ENCODE measurements at regions not wholly inside any gene's neighbourhood (a gene's known extent, or its start where the extent isn't known, plus 50 kb on each side); places are given as distances from the start of the nearest gene placed in this dataset.

GRCh38 chr18:45398448-45398847 lies 216.8 kb upstream of the SLC14A2 start:
- intact Hi-C loops (cut with DNase I), result no loop called here

GRCh38 chr18:45399146-45399545 lies 216.1 kb upstream of the SLC14A2 start:
- no peaks in the 10 kb centered on the region for H3K4me1 ChIP-seq

More at GRCh38 chr18:45398448-45398847, 216.8 kb upstream of the SLC14A2 start:
- Histone ChIP-seq H3K27ac (no peak overlapping the region), H3K27me3 (no peaks in the 10 kb centered on the region), H3K9me3 (no peaks in the 10 kb centered on the region), H3K36me3 (no peaks in the 10 kb centered on the region), H3K4me3 (no peak overlapping the region), H3K4me1 (no peaks in the 10 kb centered on the region)
- DNase-seq, result no peak
- 56 to 63% methylated on average over 3 of the region's 3 CpGs for WGBS, 2 donors
- TF ChIP-seq POLR2AphosphoS5 (IDR thresholded peaks at IDR 0.05) (no peak), EP300 (IDR thresholded peaks at IDR 0.05) (no peak), CTCF (IDR thresholded peaks at IDR 0.05) (no peak), POLR2A (IDR thresholded peaks at IDR 0.05) (no peak)

GRCh38 chr18:45399643-45400042 lies 215.6 kb upstream of the SLC14A2 start:
- Histone ChIP-seq H3K9me3 (no peaks in the 10 kb centered on the region), H3K36me3 (no peaks in the 10 kb centered on the region), H3K4me1 (no peaks in the 10 kb centered on the region), H3K27ac (no peak overlapping the region), H3K4me3 (no peak overlapping the region), H3K27me3 (no peaks in the 10 kb centered on the region)
- no peak for DNase-seq
- TF ChIP-seq POLR2AphosphoS5 (IDR thresholded peaks at IDR 0.05), result no peak
- TF ChIP-seq CTCF (IDR thresholded peaks at IDR 0.05), result no peak
- no peak for TF ChIP-seq POLR2A (IDR thresholded peaks at IDR 0.05)
- TF ChIP-seq EP300 (IDR thresholded peaks at IDR 0.05), result no peak
- intact Hi-C loops (cut with DNase I), result no loop called here
- 12 to 43% methylated on average over 1 of the region's 1 CpG for WGBS, 2 donors

More at GRCh38 chr18:45399146-45399545, 216.1 kb upstream of the SLC14A2 start:
- no peak overlapping the region for H3K4me3 ChIP-seq
- TF ChIP-seq CTCF (IDR thresholded peaks at IDR 0.05) (no peak), POLR2AphosphoS5 (IDR thresholded peaks at IDR 0.05) (no peak), POLR2A (IDR thresholded peaks at IDR 0.05) (no peak), EP300 (IDR thresholded peaks at IDR 0.05) (no peak)
- H3K36me3 ChIP-seq, result no peaks in the 10 kb centered on the region
- no peaks in the 10 kb centered on the region for H3K27me3 ChIP-seq
- no peak for DNase-seq
- H3K9me3 ChIP-seq, result no peaks in the 10 kb centered on the region
- H3K27ac ChIP-seq, result no peak overlapping the region
- intact Hi-C loops (cut with DNase I), result no loop called here
- WGBS, 2 donors, result 95 to 96% methylated on average over 2 of the region's 2 CpGs

- DNase-seq, result no peak
- no peak for TF ChIP-seq CTCF (IDR thresholded peaks at IDR 0.05)
- no peak for TF ChIP-seq EP300 (IDR thresholded peaks at IDR 0.05)
- no peak for TF ChIP-seq POLR2A (IDR thresholded peaks at IDR 0.05)
- no peak for TF ChIP-seq POLR2AphosphoS5 (IDR thresholded peaks at IDR 0.05)
- H3K36me3 ChIP-seq, result no peaks in the 10 kb centered on the region
- no peak overlapping the region for H3K4me3 ChIP-seq
- H3K4me1 ChIP-seq, result no peaks in the 10 kb centered on the region
- H3K27ac ChIP-seq, result no peak overlapping the region
- intact Hi-C loops (cut with DNase I), result no loop called here
- H3K27me3 ChIP-seq, result no peaks in the 10 kb centered on the region
- H3K9me3 ChIP-seq, result no peaks in the 10 kb centered on the region
- WGBS, 2 donors, result 35 to 74% methylated on average over 2 of the region's 2 CpGs
Measured at GRCh38 chr18:45402485-45403056, 212.7 kb upstream of the SLC14A2 start.
